Transverse colon (tissue), 4 donors: ENCODE measurements at regions not wholly inside any gene's neighbourhood (a gene's known extent, or its start where the extent isn't known, plus 50 kb on each side); places are given as distances from the start of the nearest gene placed in this dataset.

Source experiments
- POLR2A ChIP-seq: fragments of 450-650 bp; IDR thresholded peaks from one replicate; pipeline ENCODE4 v1.6.1; 2016; ENCODE audit warnings: antibody characterized with exemption, mild to moderate bottlenecking, moderate library complexity
- POLR2AphosphoS5 ChIP-seq, 3 donors: sonication (generic); formaldehyde crosslinking; IDR thresholded peaks; one replicate each; pipeline ENCODE4 v1.6.1; 2016; ENCODE audit warnings: antibody characterized with exemption in 3 of 3
- TF ChIP-seq, protein P1 (sequence below), 5 experiments: fragments of 200-600 bp in 3 of 5; fragments of 450-650 bp in 2 of 5; sonication (generic) in 3 of 5; IDR thresholded peaks; 1 replicate in 2 of 5; 2 replicates in 3 of 5; pipeline ENCODE4 v1.5.1; 2016 to 2017; ENCODE audit warnings: antibody characterized with exemption in 5 of 5, inconsistent platforms in 3 of 5, mild to moderate bottlenecking in 2 of 5, moderate library complexity in 1 of 5

DNA sequence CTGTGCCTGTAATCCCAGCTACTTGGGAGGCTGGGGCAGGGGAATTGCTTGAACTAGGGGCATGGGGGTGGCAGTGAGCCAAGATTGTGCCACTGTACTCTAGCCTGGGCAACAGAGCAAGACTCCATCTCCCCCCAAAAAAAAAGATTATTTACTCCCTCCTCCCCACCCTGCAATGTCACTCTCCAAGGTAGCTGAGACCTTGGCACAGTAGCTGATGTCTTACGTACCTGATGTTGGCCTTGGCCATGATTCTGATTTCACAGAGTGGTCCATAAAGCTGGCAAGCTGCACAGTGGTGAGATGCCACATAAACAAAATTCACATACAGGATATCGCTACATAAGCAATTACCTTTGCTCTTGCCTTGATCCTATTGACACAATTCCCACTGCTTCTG lies 108.5 kb downstream of the CAVIN4 start:
- TF ChIP-seq POLR2A (no peak), POLR2AphosphoS5 (IDR thresholded peaks at IDR 0.05) (no peak)
- TF ChIP-seq, protein P1, sequence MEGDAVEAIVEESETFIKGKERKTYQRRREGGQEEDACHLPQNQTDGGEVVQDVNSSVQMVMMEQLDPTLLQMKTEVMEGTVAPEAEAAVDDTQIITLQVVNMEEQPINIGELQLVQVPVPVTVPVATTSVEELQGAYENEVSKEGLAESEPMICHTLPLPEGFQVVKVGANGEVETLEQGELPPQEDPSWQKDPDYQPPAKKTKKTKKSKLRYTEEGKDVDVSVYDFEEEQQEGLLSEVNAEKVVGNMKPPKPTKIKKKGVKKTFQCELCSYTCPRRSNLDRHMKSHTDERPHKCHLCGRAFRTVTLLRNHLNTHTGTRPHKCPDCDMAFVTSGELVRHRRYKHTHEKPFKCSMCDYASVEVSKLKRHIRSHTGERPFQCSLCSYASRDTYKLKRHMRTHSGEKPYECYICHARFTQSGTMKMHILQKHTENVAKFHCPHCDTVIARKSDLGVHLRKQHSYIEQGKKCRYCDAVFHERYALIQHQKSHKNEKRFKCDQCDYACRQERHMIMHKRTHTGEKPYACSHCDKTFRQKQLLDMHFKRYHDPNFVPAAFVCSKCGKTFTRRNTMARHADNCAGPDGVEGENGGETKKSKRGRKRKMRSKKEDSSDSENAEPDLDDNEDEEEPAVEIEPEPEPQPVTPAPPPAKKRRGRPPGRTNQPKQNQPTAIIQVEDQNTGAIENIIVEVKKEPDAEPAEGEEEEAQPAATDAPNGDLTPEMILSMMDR (IDR thresholded peaks at IDR 0.05), result no peak
